ENCODE measurements at regions not wholly inside any gene's neighbourhood (a gene's known extent, or its start where the extent isn't known, plus 50 kb on each side); places are given as distances from the start of the nearest gene placed in this dataset.

DNA sequence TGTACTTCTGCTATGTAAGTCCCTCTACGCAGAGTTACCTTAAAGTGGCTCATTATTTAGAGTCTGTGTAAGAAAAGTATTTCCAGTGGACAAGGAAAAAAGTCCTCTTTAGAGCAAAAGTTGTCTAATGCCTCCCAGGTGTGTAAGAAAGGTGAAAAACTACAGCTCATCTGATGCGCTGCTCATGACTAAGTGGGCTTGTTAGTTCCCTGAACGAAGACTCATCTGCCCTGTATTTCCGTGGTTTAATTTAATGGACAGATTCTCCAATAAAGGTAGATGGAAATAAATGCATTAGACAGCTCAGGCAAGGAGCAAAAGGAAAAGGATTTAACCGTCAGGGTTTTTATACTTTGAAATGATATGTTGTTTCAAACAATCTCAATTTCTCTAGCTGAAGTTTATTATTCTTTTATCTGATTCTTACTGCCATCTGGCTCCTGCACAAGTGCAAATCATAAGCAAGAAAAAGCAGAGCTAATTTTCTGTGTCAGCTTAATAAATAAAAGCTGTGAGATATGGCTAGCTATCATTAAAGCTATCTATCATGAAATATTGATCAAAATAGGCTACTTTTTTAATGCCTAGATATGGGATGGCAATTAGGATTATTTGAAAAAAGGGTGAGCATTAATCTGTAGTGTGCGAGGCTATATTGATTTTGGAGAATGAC, 73.7 kb upstream of the PCDH9 start:
- H3K27me3 ChIP-seq (ENCODE audit: control insufficient read depth, insufficient read depth, low read length), result no peaks in the 10 kb centered on the region
- no peaks in the 10 kb centered on the region for H3K36me3 ChIP-seq (ENCODE audit: control insufficient read depth, insufficient read depth, low read length)
- intact Hi-C loops (cut with micrococcal nuclease; ENCODE audit: unreplicated experiment) (no loop called here), in situ Hi-C loops (cut with HindIII; ENCODE audit: low pct_unique_long_range_greater_than_20kb, low sequenced_read_pairs) (no loop called here)
- H3K27ac ChIP-seq (ENCODE audit: low read length), result no peak overlapping the region
- ChIA-PET POLR2A (no interaction called here), CTCF (no interaction called here)
- DNase-seq (ENCODE audit: low read depth, low spot score) (no peak), ATAC-seq (no peak)
- H3K4me1 ChIP-seq (ENCODE audit: control insufficient read depth, insufficient read depth, low read length), result no peaks in the 10 kb centered on the region
- TF ChIP-seq TCF7L2 (IDR thresholded peaks at IDR 0.05; ENCODE audit: low read depth, low read length) (no peak), SIN3A (IDR thresholded peaks at IDR 0.05; ENCODE audit: borderline replicate concordance, insufficient read depth, low read depth, low read length) (no peak), POLR2AphosphoS5 (IDR thresholded peaks at IDR 0.05; ENCODE audit: low read depth, low read length) (no peak)
- TF ChIP-seq, protein P1, sequence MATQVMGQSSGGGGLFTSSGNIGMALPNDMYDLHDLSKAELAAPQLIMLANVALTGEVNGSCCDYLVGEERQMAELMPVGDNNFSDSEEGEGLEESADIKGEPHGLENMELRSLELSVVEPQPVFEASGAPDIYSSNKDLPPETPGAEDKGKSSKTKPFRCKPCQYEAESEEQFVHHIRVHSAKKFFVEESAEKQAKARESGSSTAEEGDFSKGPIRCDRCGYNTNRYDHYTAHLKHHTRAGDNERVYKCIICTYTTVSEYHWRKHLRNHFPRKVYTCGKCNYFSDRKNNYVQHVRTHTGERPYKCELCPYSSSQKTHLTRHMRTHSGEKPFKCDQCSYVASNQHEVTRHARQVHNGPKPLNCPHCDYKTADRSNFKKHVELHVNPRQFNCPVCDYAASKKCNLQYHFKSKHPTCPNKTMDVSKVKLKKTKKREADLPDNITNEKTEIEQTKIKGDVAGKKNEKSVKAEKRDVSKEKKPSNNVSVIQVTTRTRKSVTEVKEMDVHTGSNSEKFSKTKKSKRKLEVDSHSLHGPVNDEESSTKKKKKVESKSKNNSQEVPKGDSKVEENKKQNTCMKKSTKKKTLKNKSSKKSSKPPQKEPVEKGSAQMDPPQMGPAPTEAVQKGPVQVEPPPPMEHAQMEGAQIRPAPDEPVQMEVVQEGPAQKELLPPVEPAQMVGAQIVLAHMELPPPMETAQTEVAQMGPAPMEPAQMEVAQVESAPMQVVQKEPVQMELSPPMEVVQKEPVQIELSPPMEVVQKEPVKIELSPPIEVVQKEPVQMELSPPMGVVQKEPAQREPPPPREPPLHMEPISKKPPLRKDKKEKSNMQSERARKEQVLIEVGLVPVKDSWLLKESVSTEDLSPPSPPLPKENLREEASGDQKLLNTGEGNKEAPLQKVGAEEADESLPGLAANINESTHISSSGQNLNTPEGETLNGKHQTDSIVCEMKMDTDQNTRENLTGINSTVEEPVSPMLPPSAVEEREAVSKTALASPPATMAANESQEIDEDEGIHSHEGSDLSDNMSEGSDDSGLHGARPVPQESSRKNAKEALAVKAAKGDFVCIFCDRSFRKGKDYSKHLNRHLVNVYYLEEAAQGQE (IDR thresholded peaks at IDR 0.05; ENCODE audit: insufficient read depth in 1 of 2, low read depth in 2 of 2, low read length in 1 of 2), result no peak
- no peaks in the 10 kb centered on the region for H3K9me3 ChIP-seq (ENCODE audit: control insufficient read depth, insufficient read depth, low read depth, low read length)
- no peak overlapping the region for H3K4me3 ChIP-seq (ENCODE audit: low read depth in 2 of 2, low read length in 2 of 2)
- no TSS peak for BruUV-seq (replicated peaks)

DNA sequence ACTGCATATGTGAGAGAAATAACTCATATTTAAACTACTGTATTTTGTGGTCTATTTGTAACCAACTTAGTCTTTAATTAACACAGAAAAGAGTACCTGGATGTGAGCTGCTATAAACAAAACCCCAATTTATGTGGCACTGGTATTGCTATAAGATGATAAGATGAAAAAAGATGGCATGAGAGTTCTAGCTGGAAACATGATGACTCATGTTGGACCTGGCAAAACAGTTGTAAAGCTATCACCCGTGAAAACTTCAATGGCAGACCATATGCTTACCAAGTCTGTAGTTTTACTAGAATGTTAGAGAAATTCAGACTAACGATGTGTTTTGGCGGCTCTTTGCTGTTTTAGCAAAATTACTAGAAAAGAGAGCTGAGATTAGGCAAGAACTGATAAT, 69.6 kb upstream of the PCDH9 start:
- ATAC-seq, result no peak
- Histone ChIP-seq H3K4me1 (ENCODE audit: control insufficient read depth, insufficient read depth, low read length) (no peaks in the 10 kb centered on the region), H3K36me3 (ENCODE audit: control insufficient read depth, insufficient read depth, low read length) (no peaks in the 10 kb centered on the region), H3K27me3 (ENCODE audit: control insufficient read depth, insufficient read depth, low read length) (no peaks in the 10 kb centered on the region), H3K9me3 (ENCODE audit: control insufficient read depth, insufficient read depth, low read depth, low read length) (no peaks in the 10 kb centered on the region), H3K4me3 (ENCODE audit: low read depth in 2 of 2, low read length in 2 of 2) (no peak overlapping the region), H3K27ac (ENCODE audit: low read length) (no peak overlapping the region)
- in situ Hi-C loops (cut with HindIII; ENCODE audit: low pct_unique_long_range_greater_than_20kb, low sequenced_read_pairs) (no loop called here), intact Hi-C loops (cut with micrococcal nuclease; ENCODE audit: unreplicated experiment) (no loop called here)
- ChIA-PET POLR2A (no interaction called here), CTCF (no interaction called here)
- TF ChIP-seq, protein P2, sequence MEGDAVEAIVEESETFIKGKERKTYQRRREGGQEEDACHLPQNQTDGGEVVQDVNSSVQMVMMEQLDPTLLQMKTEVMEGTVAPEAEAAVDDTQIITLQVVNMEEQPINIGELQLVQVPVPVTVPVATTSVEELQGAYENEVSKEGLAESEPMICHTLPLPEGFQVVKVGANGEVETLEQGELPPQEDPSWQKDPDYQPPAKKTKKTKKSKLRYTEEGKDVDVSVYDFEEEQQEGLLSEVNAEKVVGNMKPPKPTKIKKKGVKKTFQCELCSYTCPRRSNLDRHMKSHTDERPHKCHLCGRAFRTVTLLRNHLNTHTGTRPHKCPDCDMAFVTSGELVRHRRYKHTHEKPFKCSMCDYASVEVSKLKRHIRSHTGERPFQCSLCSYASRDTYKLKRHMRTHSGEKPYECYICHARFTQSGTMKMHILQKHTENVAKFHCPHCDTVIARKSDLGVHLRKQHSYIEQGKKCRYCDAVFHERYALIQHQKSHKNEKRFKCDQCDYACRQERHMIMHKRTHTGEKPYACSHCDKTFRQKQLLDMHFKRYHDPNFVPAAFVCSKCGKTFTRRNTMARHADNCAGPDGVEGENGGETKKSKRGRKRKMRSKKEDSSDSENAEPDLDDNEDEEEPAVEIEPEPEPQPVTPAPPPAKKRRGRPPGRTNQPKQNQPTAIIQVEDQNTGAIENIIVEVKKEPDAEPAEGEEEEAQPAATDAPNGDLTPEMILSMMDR (IDR thresholded peaks at IDR 0.05), result no peak
- no TSS peak for BruUV-seq (replicated peaks)
- no peak for DNase-seq (ENCODE audit: low read depth, low spot score)

DNA sequence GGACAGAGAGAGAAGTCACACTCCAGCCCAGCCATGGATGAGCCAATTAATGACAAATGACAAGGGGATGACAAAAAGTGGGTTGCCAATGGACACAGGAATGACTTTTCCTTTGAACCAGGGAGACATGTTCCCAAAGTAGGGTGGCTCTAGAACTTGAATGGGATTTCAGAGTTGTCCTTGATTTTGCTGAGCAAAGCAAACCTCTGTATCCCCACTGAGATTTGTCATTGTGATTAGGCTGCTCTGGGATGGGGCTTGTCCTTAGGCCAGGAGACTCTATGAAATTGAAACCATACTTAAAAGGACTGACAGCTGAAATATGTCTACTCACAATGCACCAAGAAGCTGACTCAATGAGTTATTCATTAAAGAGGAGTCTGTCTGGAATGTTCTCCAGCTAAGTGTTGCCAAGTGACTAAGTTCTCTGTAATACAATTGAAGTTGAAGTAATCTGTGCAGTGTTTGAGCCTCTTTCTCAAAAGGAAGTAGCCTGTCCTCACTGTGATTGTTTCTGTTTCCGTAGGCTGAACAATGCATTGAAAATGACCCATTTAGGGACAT, 69.0 kb upstream of the PCDH9 start:
- ChIA-PET POLR2A (no interaction called here), CTCF (no interaction called here)
- DNase-seq (ENCODE audit: low read depth, low spot score) (no peak), ATAC-seq (no peak)
- Histone ChIP-seq H3K36me3 (ENCODE audit: control insufficient read depth, insufficient read depth, low read length) (no peaks in the 10 kb centered on the region), H3K4me1 (ENCODE audit: control insufficient read depth, insufficient read depth, low read length) (no peaks in the 10 kb centered on the region), H3K27ac (ENCODE audit: low read length) (no peak overlapping the region), H3K4me3 (ENCODE audit: low read depth in 2 of 2, low read length in 2 of 2) (no peak overlapping the region), H3K9me3 (ENCODE audit: control insufficient read depth, insufficient read depth, low read depth, low read length) (no peaks in the 10 kb centered on the region), H3K27me3 (ENCODE audit: control insufficient read depth, insufficient read depth, low read length) (no peaks in the 10 kb centered on the region)
- intact Hi-C loops (cut with micrococcal nuclease; ENCODE audit: unreplicated experiment) (no loop called here), in situ Hi-C loops (cut with HindIII; ENCODE audit: low pct_unique_long_range_greater_than_20kb, low sequenced_read_pairs) (no loop called here)
- no TSS peak for BruUV-seq (replicated peaks)
- TF ChIP-seq, protein P1 (IDR thresholded peaks at IDR 0.05; ENCODE audit: insufficient read depth in 1 of 2, low read depth in 2 of 2, low read length in 1 of 2), result no peak
- TF ChIP-seq POLR2AphosphoS5 (IDR thresholded peaks at IDR 0.05; ENCODE audit: low read depth, low read length), result no peak
- TF ChIP-seq SIN3A (IDR thresholded peaks at IDR 0.05; ENCODE audit: borderline replicate concordance, insufficient read depth, low read depth, low read length), result no peak
- TF ChIP-seq TCF7L2 (IDR thresholded peaks at IDR 0.05; ENCODE audit: low read depth, low read length), result no peak
- TF ChIP-seq, protein P2 (IDR thresholded peaks at IDR 0.05), result no peak
